GM12878 (cell line): ENCODE measurements at regions not wholly inside any gene's neighbourhood (a gene's known extent, or its start where the extent isn't known, plus 50 kb on each side); places are given as distances from the start of the nearest gene placed in this dataset.

ENCODE experiments used
- ATAC-seq: fragments of 200-7000 bp; cut with Tn5 transposase; 3 replicates; pipeline ENCODE4 v1.9.1; 2020; ENCODE audit warnings: mild to moderate bottlenecking, moderate library complexity
- BruUV-seq: library from RNA; stranded (reverse); fragments of 400-500 nt; replicated peaks from 2 replicates; lab custom pipeline; 2021; lab: Mats Ljungman, UMichigan
- CTCF ChIA-PET: fragments of 300-600 bp; sonication (Branson Sonifier 250); formaldehyde crosslinking; extraction: SDS; loops from one replicate; lab custom pipeline; 2021; ENCODE audit warnings: inconsistent platforms; lab: Yijun Ruan, JAX
- POLR2A ChIA-PET: fragments of 350-600 bp; formaldehyde crosslinking; extraction: SDS; loops from one replicate; lab custom pipeline; 2021; ENCODE audit warnings: inconsistent platforms; lab: Charles Lee
- RAD21 ChIA-PET: fragments of 300-600 bp; sonication (Branson Sonifier 250); formaldehyde crosslinking; loops from one replicate; lab custom pipeline; 2023; ENCODE audit warnings: antibody characterized with exemption; ENCODE audit not compliant: unreplicated experiment; lab: Charles Lee
- SMC1A ChIA-PET: fragments of 300-600 bp; sonication (Branson Sonifier 250); formaldehyde crosslinking; loops from one replicate; lab custom pipeline; 2023; ENCODE audit not compliant: unreplicated experiment, uncharacterized antibody; lab: Charles Lee
- DNase-seq: peaks from one replicate; pipeline ENCODE4 v3.0.0-alpha.2; 2011; ENCODE audit warnings: low read depth, low spot score
- FAIRE-seq: peaks from 3 replicates; lab custom pipeline; 2011; peaks lifted over from hg19 to GRCh38; lab: Jason Lieb, UNC
- H2AFZ ChIP-seq: 2 replicates; pipeline ENCODE4 v1.6.0; 2011; ENCODE audit warnings: low read depth, low read length, control low read depth; ENCODE audit not compliant: control insufficient read depth
- H3K27ac ChIP-seq: 2 replicates; pipeline ENCODE4 v1.5.1; 2011; ENCODE audit warnings: control low read depth; ENCODE audit not compliant: control insufficient read depth, insufficient read depth
- H3K27me3 ChIP-seq, 2 experiments: replicated peaks in 1 of 2; 2 replicates each; pipeline versions ENCODE4 v1.6.0 to v1.6.1; 2011; ENCODE audit warnings: low read length in 1 of 2; ENCODE audit not compliant: control insufficient read depth in 2 of 2, insufficient read depth in 2 of 2
- H3K36me3 ChIP-seq, 2 experiments: 2 replicates each; pipeline ENCODE4 v1.5.1; 2011; ENCODE audit warnings: low read length in 1 of 2; ENCODE audit not compliant: control insufficient read depth in 2 of 2, insufficient read depth in 2 of 2
- H3K4me1 ChIP-seq: 2 replicates; pipeline ENCODE4 v1.6.1; 2011; ENCODE audit warnings: mild to moderate bottlenecking, low read length, moderate library complexity, mixed read lengths; ENCODE audit not compliant: control insufficient read depth, insufficient read depth
- H3K4me2 ChIP-seq: 2 replicates; pipeline ENCODE4 v1.6.0; 2011; ENCODE audit warnings: control low read depth; ENCODE audit not compliant: control insufficient read depth, insufficient read depth
- H3K4me3 ChIP-seq: fragments of 200-600 bp; sonication (generic); 2 replicates; pipeline ENCODE4 v1.5.1; 2016
- H3K79me2 ChIP-seq: 2 replicates; pipeline ENCODE4 v1.6.0; 2011; ENCODE audit warnings: low read length; ENCODE audit not compliant: control insufficient read depth, insufficient read depth
- H3K9ac ChIP-seq: 2 replicates; pipeline ENCODE4 v1.8.0; 2011; ENCODE audit warnings: low read length, control low read depth, mixed read lengths; ENCODE audit not compliant: control insufficient read depth, insufficient read depth
- H3K9me3 ChIP-seq: replicated peaks from 3 replicates; pipeline ENCODE4 v1.5.1; 2011; ENCODE audit warnings: mild to moderate bottlenecking, low read length; ENCODE audit not compliant: control insufficient read depth, insufficient read depth
- H4K20me1 ChIP-seq: 2 replicates; pipeline ENCODE4 v1.6.0; 2011; ENCODE audit not compliant: control insufficient read depth, insufficient read depth
- ATF3 ChIP-seq: IDR thresholded peaks from 2 replicates; pipeline ENCODE4 v1.6.1; 2011; ENCODE audit warnings: low read depth, mild to moderate bottlenecking, low read length, moderate library complexity, borderline replicate concordance; ENCODE audit errors: extremely low read depth
- DPF2 ChIP-seq: fragments of 450-650 bp; IDR thresholded peaks from 2 replicates; pipeline ENCODE4 v1.6.1; 2017; ENCODE audit warnings: mild to moderate bottlenecking
- FOXK2 ChIP-seq: fragments of 450-650 bp; IDR thresholded peaks from 2 replicates; pipeline ENCODE4 v1.6.1; 2017; ENCODE audit warnings: mild to moderate bottlenecking, moderate library complexity
- FOXM1 ChIP-seq: IDR thresholded peaks from 2 replicates; pipeline ENCODE4 v1.6.1; 2012; ENCODE audit warnings: low read depth, mild to moderate bottlenecking, inconsistent platforms, low read length, moderate library complexity
- HDAC6 ChIP-seq: fragments of 200-600 bp; sonication (generic); IDR thresholded peaks from one replicate; pipeline ENCODE4 v1.8.0; 2017; ENCODE audit warnings: antibody characterized with exemption; ENCODE audit not compliant: unreplicated experiment
- HDGF ChIP-seq: fragments of 450-650 bp; IDR thresholded peaks from 2 replicates; pipeline ENCODE4 v1.6.1; 2016; ENCODE audit warnings: antibody characterized with exemption
- IKZF1 ChIP-seq: fragments of 450-650 bp; conservative IDR thresholded peaks from 2 replicates; pipeline ENCODE4 v1.6.1; 2017; ENCODE audit warnings: antibody characterized with exemption, mild to moderate bottlenecking
- NR2F1 ChIP-seq: fragments of 450-650 bp; conservative IDR thresholded peaks from 2 replicates; pipeline ENCODE4 v1.6.1; 2017; ENCODE audit warnings: mild to moderate bottlenecking
- YY1 ChIP-seq: IDR thresholded peaks from 2 replicates; pipeline ENCODE4 v1.6.1; 2011; ENCODE audit warnings: low read depth, mild to moderate bottlenecking, low read length
- WGBS: methylation state at CpG from one replicate; pipeline ENCODE4 v1.1.6; 2016; ENCODE audit warnings: low lambda C conversion rate; ENCODE audit not compliant: insufficient replicate concordance, insufficient coverage; ENCODE audit errors: missing lambda C conversion rate; 5-methylcytosine and 5-hydroxymethylcytosine counted together
- in situ Hi-C: fragments of 300-500 bp; cut with MboI; formaldehyde crosslinking; loops from 9 replicates; pipeline ENCODE4 v1.14.3; 2018; ENCODE audit warnings: mixed read lengths
- intact Hi-C: fragments of 100-400 bp; cut with micrococcal nuclease; formaldehyde crosslinking; loops from one replicate; pipeline ENCODE4 v1.14.2; 2022; ENCODE audit not compliant: unreplicated experiment
- TF ChIP-seq, protein P1 (sequence below): fragments of 150-350 bp; IDR thresholded peaks from 2 replicates; pipeline ENCODE4 v1.6.1; 2016; ENCODE audit warnings: low read depth, low read length

DNA sequence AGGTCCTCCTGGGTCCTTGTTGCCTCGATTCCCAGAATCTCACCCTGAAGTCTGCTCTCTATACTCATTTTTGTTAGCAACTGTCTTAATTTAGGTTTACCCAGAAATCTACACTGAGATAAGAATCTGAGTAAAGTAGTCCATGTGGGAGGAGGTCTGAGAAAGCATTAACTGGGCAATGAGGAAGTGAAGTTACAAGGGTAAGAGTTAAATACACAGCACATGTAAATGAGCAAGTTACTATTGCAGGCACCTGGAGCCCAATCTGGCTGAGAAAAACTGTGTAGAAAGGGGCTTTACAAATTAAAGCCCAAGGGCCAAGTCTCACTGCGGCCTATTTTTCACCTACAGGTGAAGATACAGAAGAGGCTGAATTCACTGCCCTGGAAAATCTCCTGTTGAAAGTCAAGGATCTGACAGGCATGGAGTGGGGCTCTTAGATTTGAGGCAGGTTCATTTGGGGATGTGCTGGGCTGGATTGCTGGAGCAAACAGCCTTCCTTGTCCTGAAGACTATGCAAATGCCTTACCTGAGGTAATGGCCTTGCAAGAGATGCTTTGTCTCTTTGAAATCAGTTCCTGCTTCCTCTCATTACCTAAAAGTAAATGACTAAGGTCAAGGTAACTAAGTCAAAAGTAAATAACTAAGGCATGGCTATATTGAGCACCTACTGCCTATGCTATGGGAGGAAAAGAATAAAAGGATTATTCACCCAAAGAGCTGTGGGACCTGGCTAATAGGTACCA, 84.4 kb upstream of the DYNAP start (continued):
- TF ChIP-seq, protein P1, sequence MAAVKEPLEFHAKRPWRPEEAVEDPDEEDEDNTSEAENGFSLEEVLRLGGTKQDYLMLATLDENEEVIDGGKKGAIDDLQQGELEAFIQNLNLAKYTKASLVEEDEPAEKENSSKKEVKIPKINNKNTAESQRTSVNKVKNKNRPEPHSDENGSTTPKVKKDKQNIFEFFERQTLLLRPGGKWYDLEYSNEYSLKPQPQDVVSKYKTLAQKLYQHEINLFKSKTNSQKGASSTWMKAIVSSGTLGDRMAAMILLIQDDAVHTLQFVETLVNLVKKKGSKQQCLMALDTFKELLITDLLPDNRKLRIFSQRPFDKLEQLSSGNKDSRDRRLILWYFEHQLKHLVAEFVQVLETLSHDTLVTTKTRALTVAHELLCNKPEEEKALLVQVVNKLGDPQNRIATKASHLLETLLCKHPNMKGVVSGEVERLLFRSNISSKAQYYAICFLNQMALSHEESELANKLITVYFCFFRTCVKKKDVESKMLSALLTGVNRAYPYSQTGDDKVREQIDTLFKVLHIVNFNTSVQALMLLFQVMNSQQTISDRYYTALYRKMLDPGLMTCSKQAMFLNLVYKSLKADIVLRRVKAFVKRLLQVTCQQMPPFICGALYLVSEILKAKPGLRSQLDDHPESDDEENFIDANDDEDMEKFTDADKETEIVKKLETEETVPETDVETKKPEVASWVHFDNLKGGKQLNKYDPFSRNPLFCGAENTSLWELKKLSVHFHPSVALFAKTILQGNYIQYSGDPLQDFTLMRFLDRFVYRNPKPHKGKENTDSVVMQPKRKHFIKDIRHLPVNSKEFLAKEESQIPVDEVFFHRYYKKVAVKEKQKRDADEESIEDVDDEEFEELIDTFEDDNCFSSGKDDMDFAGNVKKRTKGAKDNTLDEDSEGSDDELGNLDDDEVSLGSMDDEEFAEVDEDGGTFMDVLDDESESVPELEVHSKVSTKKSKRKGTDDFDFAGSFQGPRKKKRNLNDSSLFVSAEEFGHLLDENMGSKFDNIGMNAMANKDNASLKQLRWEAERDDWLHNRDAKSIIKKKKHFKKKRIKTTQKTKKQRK: no peak
- TF ChIP-seq HDGF: no peak
- no peak for TF ChIP-seq YY1
- TF ChIP-seq NR2F1: no peak

- ATAC-seq (no peak), DNase-seq (no peak), FAIRE-seq (no peak)
- WGBS: 0% methylated on average over 2 of the region's 2 CpGs
- H4K20me1 ChIP-seq: no peaks in the 10 kb centered on the region
- no TSS peak for BruUV-seq
- TF ChIP-seq DPF2 (no peak), FOXM1 (no peak), FOXK2 (no peak), HDAC6 (no peak), IKZF1 (no peak), ATF3 (no peak)
- no peak overlapping the region for H3K4me2 ChIP-seq
- no peaks in the 10 kb centered on the region for H3K36me3 ChIP-seq
- H3K27me3 ChIP-seq: no peaks in the 10 kb centered on the region
- ChIA-PET POLR2A (no interaction called here), RAD21 (no interaction called here), CTCF (interaction anchor here (0.7 kb wide), 1 partner anchor 65 kb away, joined by 4 read pairs; no protein-coding TSS in a partner anchor), SMC1A (no interaction called here)
- no peaks in the 10 kb centered on the region for H3K79me2 ChIP-seq
- H3K9ac ChIP-seq: no peak overlapping the region
- no peaks in the 10 kb centered on the region for H3K4me1 ChIP-seq
- no peaks in the 10 kb centered on the region for H3K9me3 ChIP-seq
- in situ Hi-C loops: no loop called here
- H3K4me3 ChIP-seq: no peak overlapping the region
- intact Hi-C loops: loop anchor here (10.0 kb wide), 1 partner anchor 65 kb away; no protein-coding TSS in a partner anchor
- no peak overlapping the region for H3K27ac ChIP-seq
- no peak overlapping the region for H2AFZ ChIP-seq
These were observed 81.3 kb upstream of the DYNAP start for GRCh38 chr18:54509793-54510192.
